ENCODE measurements at regions not wholly inside any gene's neighbourhood (a gene's known extent, or its start where the extent isn't known, plus 50 kb on each side); places are given as distances from the start of the nearest gene placed in this dataset.

DNA sequence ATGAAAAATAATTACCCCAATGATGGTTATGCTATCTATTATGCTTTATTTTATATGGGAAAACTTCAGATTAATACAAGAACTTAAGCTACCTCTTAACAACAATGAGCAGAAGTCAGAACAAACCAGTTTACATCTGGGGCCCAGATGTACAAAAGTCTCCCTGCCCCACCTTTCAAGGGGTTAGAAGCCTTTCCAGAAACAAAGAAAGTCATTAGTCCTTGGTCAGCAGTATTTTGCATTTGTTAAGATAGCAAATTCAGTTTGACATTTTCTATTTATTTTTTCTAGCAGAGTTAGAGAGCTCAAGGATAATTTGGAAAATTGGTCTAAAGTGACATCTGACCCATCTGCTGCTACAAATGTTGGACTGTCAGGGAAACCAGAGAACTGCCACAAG is 478.7 kb upstream of the UBE2E2 start:
- Histone ChIP-seq H3K4me3 (replicated peaks; ENCODE audit: low read depth, low read length) (no peak overlapping the region), H3K27me3 (replicated peaks; ENCODE audit: control insufficient read depth, insufficient read depth, low read length) (no peaks in the 10 kb centered on the region; the same call in 1 of the 2 replicates), H3K36me3 (ENCODE audit: control insufficient read depth, insufficient read depth, low read length) (no peaks in the 10 kb centered on the region)
- TF ChIP-seq, protein P1, sequence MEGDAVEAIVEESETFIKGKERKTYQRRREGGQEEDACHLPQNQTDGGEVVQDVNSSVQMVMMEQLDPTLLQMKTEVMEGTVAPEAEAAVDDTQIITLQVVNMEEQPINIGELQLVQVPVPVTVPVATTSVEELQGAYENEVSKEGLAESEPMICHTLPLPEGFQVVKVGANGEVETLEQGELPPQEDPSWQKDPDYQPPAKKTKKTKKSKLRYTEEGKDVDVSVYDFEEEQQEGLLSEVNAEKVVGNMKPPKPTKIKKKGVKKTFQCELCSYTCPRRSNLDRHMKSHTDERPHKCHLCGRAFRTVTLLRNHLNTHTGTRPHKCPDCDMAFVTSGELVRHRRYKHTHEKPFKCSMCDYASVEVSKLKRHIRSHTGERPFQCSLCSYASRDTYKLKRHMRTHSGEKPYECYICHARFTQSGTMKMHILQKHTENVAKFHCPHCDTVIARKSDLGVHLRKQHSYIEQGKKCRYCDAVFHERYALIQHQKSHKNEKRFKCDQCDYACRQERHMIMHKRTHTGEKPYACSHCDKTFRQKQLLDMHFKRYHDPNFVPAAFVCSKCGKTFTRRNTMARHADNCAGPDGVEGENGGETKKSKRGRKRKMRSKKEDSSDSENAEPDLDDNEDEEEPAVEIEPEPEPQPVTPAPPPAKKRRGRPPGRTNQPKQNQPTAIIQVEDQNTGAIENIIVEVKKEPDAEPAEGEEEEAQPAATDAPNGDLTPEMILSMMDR (IDR thresholded peaks at IDR 0.05; ENCODE audit: insufficient read depth, low read length, poor library complexity, severe bottlenecking), result no peak
- DNase-seq (ENCODE audit: extremely low read depth, insufficient read length), result no peak

DNA sequence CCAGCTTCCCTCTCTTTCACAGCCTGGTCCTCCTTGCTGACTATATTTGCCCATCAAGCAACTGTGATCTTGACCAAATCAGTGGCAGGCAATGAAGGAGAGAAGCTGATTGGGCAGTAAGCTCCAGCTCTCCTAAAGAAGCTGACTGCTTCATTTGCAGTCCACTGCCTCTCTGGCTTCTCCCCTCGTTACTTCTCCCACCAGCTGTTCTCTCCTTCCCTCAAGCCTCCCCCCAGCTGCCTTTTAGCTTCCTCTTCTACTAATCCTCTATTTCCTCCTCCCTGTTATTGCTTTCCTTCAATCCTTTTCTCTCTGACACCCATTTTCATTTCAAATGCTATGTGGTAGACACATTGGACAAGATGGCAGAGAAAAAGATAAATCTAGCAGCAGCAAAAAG is 474.7 kb upstream of the UBE2E2 start:
- Histone ChIP-seq H3K27me3 (replicated peaks; ENCODE audit: control insufficient read depth, insufficient read depth, low read length) (no peaks in the 10 kb centered on the region; the same call in 1 of the 2 replicates), H3K4me3 (replicated peaks; ENCODE audit: low read depth, low read length) (no peak overlapping the region), H3K36me3 (ENCODE audit: control insufficient read depth, insufficient read depth, low read length) (no peaks in the 10 kb centered on the region)
- no peak for DNase-seq (ENCODE audit: extremely low read depth, insufficient read length)
- TF ChIP-seq, protein P1 (IDR thresholded peaks at IDR 0.05; ENCODE audit: insufficient read depth, low read length, poor library complexity, severe bottlenecking), result no peak

DNA sequence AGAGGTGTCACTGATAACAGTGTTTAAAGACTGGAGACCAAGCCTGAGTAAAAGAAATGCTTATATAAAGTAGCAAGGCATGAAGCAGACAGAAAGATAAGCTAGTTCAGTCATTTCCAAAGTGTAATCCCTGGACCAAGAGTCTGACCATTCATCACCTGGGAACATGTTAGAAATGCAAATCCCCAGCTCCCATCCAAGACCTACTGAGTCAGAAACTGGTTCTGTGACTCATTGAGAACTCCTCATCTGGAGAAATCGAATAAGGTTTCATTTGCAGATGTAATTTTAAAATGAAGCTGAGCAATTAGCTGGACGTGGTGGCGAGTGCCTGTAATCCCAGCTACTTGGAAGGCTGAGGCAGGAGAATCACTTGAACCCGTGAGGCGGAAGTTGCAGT is 473.9 kb upstream of the UBE2E2 start:
- no peak for DNase-seq (ENCODE audit: extremely low read depth, insufficient read length)
- H3K4me3 ChIP-seq (replicated peaks; ENCODE audit: low read depth, low read length), result no peak overlapping the region
- TF ChIP-seq, protein P1 (IDR thresholded peaks at IDR 0.05; ENCODE audit: insufficient read depth, low read length, poor library complexity, severe bottlenecking), result no peak
- no peaks in the 10 kb centered on the region for H3K36me3 ChIP-seq (ENCODE audit: control insufficient read depth, insufficient read depth, low read length)
- H3K27me3 ChIP-seq (replicated peaks; ENCODE audit: control insufficient read depth, insufficient read depth, low read length), result no peaks in the 10 kb centered on the region; the same call in 1 of the 2 replicates

DNA sequence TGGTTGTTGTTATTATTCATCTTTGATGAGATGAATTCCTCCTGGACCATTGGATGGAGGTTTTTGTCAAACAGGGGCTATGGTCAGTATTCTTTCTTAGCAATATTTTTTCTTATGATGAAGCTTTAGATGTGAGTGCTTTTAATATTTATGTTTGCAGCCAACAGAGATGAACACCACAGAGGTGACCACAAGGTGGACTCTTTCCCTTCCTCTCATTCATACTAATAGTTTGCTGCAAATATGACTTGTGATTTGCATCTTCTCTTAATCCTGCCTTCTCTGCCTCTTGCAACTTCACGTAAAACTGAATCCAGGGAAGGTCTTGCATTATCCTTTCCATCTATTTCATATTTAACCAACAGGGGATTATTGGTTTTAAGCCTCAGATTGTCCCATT is 473.1 kb upstream of the UBE2E2 start:
- H3K36me3 ChIP-seq (ENCODE audit: control insufficient read depth, insufficient read depth, low read length), result no peaks in the 10 kb centered on the region
- TF ChIP-seq, protein P1 (IDR thresholded peaks at IDR 0.05; ENCODE audit: insufficient read depth, low read length, poor library complexity, severe bottlenecking), result no peak
- no peak overlapping the region for H3K4me3 ChIP-seq (replicated peaks; ENCODE audit: low read depth, low read length)
- no peak for DNase-seq (ENCODE audit: extremely low read depth, insufficient read length)
- no peaks in the 10 kb centered on the region; the same call in 1 of the 2 replicates for H3K27me3 ChIP-seq (replicated peaks; ENCODE audit: control insufficient read depth, insufficient read depth, low read length)

DNA sequence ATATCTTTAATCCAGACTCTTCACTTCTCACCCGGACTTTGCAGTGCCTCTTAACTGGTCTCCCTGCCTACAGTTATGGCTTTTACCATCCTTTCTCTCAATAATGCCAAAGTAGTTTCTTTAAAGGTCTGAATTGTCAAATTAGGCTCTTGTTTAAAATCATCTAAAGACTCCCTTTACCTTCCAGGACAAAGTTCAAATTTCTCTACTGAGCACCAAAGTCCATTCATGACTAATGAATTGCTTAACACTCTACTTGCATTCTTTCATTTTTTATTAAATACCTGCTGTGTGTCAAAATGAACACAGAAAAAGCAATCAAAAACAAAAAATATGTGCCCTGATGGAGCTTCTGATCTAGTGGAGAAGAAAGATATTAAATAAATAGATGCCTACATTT is 472.4 kb upstream of the UBE2E2 start:
- TF ChIP-seq, protein P1 (IDR thresholded peaks at IDR 0.05; ENCODE audit: insufficient read depth, low read length, poor library complexity, severe bottlenecking), result no peak
- H3K27me3 ChIP-seq (replicated peaks; ENCODE audit: control insufficient read depth, insufficient read depth, low read length), result no peaks in the 10 kb centered on the region; the same call in 1 of the 2 replicates
- DNase-seq (ENCODE audit: extremely low read depth, insufficient read length), result no peak
- H3K36me3 ChIP-seq (ENCODE audit: control insufficient read depth, insufficient read depth, low read length), result no peaks in the 10 kb centered on the region
- no peak overlapping the region for H3K4me3 ChIP-seq (replicated peaks; ENCODE audit: low read depth, low read length)

DNA sequence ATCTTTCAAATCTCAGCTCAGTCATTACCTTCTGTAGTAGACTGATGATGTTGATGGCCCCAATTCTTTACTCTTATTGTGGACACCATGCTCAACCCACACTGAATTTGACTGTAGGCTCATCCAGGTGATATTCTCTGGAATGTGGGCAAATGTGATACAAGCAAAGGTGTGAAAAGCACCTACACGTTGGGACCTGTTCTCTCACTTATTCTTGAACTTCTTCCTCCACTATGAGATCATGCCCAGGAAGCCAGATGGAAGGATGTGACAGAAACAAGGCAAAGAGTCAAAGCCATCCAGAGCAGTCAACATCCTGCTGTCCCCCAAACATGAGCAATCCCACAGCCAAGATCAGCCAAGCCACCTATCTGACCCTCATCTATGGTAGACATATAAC is 471.2 kb upstream of the UBE2E2 start:
- Histone ChIP-seq H3K27me3 (replicated peaks; ENCODE audit: control insufficient read depth, insufficient read depth, low read length) (no peaks in the 10 kb centered on the region; the same call in 1 of the 2 replicates), H3K36me3 (ENCODE audit: control insufficient read depth, insufficient read depth, low read length) (no peaks in the 10 kb centered on the region), H3K4me3 (replicated peaks; ENCODE audit: low read depth, low read length) (no peak overlapping the region)
- DNase-seq (ENCODE audit: extremely low read depth, insufficient read length), result no peak
- TF ChIP-seq, protein P1 (IDR thresholded peaks at IDR 0.05; ENCODE audit: insufficient read depth, low read length, poor library complexity, severe bottlenecking), result no peak
